MCF 10A (cell line): ENCODE measurements at regions not wholly inside any gene's neighbourhood (a gene's known extent, or its start where the extent isn't known, plus 50 kb on each side); places are given as distances from the start of the nearest gene placed in this dataset.

Experiments
- BruUV-seq: library from RNA; stranded (reverse); fragments of 400-500 nt; replicated peaks from 2 replicates; lab custom pipeline; 2021; lab: Mats Ljungman, UMichigan
- CTCF ChIA-PET: fragments of 300-600 bp; sonication (Branson Sonifier 250); formaldehyde crosslinking; extraction: SDS; loops from one replicate; lab custom pipeline; 2021; ENCODE audit warnings: antibody characterized with exemption, inconsistent platforms; lab: Yijun Ruan, JAX
- POLR2A ChIA-PET: fragments of 300-600, 350-650 bp; sonication (Branson Sonifier 250); formaldehyde crosslinking; extraction: SDS; loops from one replicate; lab custom pipeline; 2020; ENCODE audit warnings: antibody characterized with exemption, inconsistent platforms; lab: Yijun Ruan, JAX
- DNase-seq: peaks from one replicate; pipeline ENCODE4 v3.0.0-alpha.2; 2018; ENCODE audit not compliant: unreplicated experiment
- H3K27ac Mint-ChIP-seq: one replicate; pipeline ENCODE4 v1.8.0; 2022; ENCODE audit warnings: mild to moderate bottlenecking, low read depth, mixed read lengths; ENCODE audit not compliant: unreplicated experiment
- H3K27me3 Mint-ChIP-seq: one replicate; pipeline ENCODE4 v1.8.0; 2022; ENCODE audit warnings: mixed read lengths; ENCODE audit not compliant: insufficient read depth, unreplicated experiment
- H3K36me3 Mint-ChIP-seq: one replicate; pipeline ENCODE4 v1.8.0; 2022; ENCODE audit warnings: mild to moderate bottlenecking, moderate library complexity, mixed read lengths; ENCODE audit not compliant: insufficient read depth, unreplicated experiment
- H3K4me1 Mint-ChIP-seq: one replicate; pipeline ENCODE4 v1.8.0; 2022; ENCODE audit warnings: mixed read lengths; ENCODE audit not compliant: insufficient read depth, unreplicated experiment
- H3K4me3 Mint-ChIP-seq: one replicate; pipeline ENCODE4 v1.8.0; 2022; ENCODE audit warnings: mild to moderate bottlenecking, moderate library complexity, mixed read lengths; ENCODE audit not compliant: unreplicated experiment
- H3K9me3 Mint-ChIP-seq: one replicate; pipeline ENCODE4 v1.8.0; 2022; ENCODE audit warnings: mixed read lengths; ENCODE audit not compliant: unreplicated experiment
- intact Hi-C: fragments of 100-400 bp; cut with micrococcal nuclease; formaldehyde crosslinking; loops from 2 replicates; pipeline ENCODE4 v1.14.1; 2022
- TF ChIP-seq, protein P1 (sequence below): fragments of 200-600 bp; IDR thresholded peaks from one replicate; pipeline ENCODE4 v1.8.0; 2022; ENCODE audit warnings: antibody characterized with exemption, mild to moderate bottlenecking; ENCODE audit not compliant: unreplicated experiment

DNA sequence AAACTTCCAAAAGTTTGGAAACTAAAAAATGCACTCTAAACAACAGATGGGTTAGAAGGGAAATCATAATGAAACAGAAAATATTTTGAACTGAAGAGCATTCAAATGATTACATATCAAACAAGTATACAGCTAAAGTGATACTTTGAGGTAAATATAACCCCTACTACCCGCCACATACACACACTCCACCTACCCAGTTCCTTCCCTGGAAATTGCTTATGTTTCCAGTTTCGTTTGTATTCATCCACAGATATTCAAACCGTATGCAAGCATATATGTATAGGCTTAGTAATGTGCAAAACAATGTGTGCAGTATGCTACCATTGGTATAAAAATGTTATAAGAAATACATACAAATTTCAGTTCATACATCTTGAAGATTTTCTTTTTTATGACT lies 95.5 kb downstream of the SMIM20 start:
- intact Hi-C loops: no loop called here
- no peaks in the 10 kb centered on the region for H3K36me3 Mint-ChIP-seq
- peaks cover 40% of the 10 kb centered on the region for H3K27me3 Mint-ChIP-seq
- no peak for DNase-seq
- ChIA-PET CTCF (interaction anchor here (0.7 to 2.0 kb wide), 2 partner anchors 21 to 321 kb away, joined by 6 to 15 read pairs; no protein-coding TSS in a partner anchor), POLR2A (interaction anchor here (0.7 to 1.2 kb wide), 2 partner anchors 13 to 311 kb away, joined by 3 read pairs; no protein-coding TSS in a partner anchor)
- no peaks in the 10 kb centered on the region for H3K4me1 Mint-ChIP-seq
- no peaks in the 10 kb centered on the region for H3K9me3 Mint-ChIP-seq
- no peak overlapping the region for H3K27ac Mint-ChIP-seq
- TF ChIP-seq, protein P1, sequence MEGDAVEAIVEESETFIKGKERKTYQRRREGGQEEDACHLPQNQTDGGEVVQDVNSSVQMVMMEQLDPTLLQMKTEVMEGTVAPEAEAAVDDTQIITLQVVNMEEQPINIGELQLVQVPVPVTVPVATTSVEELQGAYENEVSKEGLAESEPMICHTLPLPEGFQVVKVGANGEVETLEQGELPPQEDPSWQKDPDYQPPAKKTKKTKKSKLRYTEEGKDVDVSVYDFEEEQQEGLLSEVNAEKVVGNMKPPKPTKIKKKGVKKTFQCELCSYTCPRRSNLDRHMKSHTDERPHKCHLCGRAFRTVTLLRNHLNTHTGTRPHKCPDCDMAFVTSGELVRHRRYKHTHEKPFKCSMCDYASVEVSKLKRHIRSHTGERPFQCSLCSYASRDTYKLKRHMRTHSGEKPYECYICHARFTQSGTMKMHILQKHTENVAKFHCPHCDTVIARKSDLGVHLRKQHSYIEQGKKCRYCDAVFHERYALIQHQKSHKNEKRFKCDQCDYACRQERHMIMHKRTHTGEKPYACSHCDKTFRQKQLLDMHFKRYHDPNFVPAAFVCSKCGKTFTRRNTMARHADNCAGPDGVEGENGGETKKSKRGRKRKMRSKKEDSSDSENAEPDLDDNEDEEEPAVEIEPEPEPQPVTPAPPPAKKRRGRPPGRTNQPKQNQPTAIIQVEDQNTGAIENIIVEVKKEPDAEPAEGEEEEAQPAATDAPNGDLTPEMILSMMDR: no peak
- no peak overlapping the region for H3K4me3 Mint-ChIP-seq
- no TSS peak for BruUV-seq

DNA sequence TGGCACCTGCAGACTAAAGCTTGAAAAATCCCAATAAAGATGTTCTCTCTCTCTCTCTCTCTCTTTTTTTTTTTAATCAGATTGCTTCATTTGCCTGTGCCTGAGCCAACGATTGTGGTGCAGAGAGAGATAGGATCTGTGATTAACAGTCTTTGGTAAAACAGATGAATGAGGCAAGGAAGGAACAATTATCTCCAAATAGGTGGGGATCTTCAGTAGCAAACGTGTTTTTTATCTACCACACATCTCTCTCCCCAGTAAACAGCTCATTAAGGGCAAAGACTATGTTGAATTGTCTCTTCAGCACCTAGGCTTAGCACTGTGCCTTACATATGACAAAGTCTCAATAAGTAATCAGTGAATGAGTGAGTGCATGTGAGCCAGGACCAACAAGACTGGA lies 96.3 kb downstream of the SMIM20 start:
- POLR2A ChIA-PET: interaction anchor here (0.6 to 1.2 kb wide), 2 partner anchors 12 to 429 kb away, joined by 3 read pairs; no protein-coding TSS in a partner anchor
- no peak overlapping the region for H3K27ac Mint-ChIP-seq
- CTCF ChIA-PET: interaction anchor here (0.7 to 2.0 kb wide), 2 partner anchors 22 to 320 kb away, joined by 6 to 15 read pairs; no protein-coding TSS in a partner anchor

DNA sequence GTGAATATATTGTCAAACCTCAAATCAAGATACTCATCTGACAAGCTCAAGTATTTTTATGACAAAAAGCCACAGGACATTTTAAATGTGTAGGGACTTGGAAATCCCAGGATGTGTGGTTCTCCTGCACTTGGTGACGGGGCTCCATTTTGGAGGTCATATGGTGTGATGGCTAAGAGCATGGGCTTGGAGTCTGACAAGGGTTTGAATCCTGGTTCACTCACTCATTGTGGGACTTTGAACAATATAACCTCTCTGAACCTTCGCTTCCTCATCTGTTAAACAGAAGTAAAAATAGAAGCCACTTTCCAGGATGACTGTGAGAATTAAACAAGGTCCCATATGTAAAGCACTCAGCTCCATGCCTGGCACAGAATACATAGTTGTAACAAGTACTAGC lies 99.6 kb downstream of the SMIM20 start:
- TF ChIP-seq, protein P1: no peak
- POLR2A ChIA-PET: interaction anchor here (0.7 kb wide), 1 partner anchor 995 kb away, joined by 3 read pairs; no protein-coding TSS in a partner anchor
- CTCF ChIA-PET: interaction anchor here (0.6 to 1.1 kb wide), 4 partner anchors 9 to 744 kb away, joined by 3 to 4 read pairs (median 3); no protein-coding TSS in a partner anchor

More for the DNA sequence above, 96.3 kb downstream of the SMIM20 start:
- Mint-ChIP-seq H3K4me3 (no peak overlapping the region), H3K4me1 (no peaks in the 10 kb centered on the region), H3K27me3 (peaks cover 36% of the 10 kb centered on the region), H3K9me3 (no peaks in the 10 kb centered on the region), H3K36me3 (no peaks in the 10 kb centered on the region)
- BruUV-seq: no TSS peak
- no peak for DNase-seq
- intact Hi-C loops: no loop called here
- TF ChIP-seq, protein P1: no peak

DNA sequence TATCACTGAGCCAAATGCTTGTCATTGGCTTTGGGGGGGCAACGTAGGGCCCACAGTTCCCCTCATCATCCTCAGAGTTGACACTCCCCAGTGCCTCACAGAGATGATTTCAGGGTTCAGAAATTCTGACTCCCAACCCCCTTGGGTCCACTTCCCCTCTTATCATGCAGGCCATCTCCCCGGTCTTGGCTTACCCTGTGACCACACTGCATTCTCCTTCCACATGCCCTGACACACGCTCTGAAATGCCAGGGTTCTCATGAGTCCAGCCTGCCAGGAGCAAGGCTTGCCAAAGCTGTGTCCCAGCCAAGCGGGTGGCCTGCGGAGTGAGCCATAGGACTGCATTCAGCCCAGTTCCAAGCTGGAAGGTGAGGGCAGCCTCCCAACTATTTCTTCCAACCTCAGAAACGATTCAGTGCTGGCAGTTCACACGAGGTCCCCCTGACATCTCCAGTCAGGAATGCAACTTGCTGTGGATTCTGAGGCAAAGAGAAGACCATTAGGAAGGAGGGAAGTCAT lies 101.2 kb downstream of the SMIM20 start:
- no peak for DNase-seq
- H3K27ac Mint-ChIP-seq: no peak overlapping the region
- peaks cover 36% of the 10 kb centered on the region for H3K27me3 Mint-ChIP-seq
- peaks cover 7% of the 10 kb centered on the region for H3K4me1 Mint-ChIP-seq
- H3K36me3 Mint-ChIP-seq: no peaks in the 10 kb centered on the region
- TF ChIP-seq, protein P1: no peak
- CTCF ChIA-PET: no interaction called here
- H3K4me3 Mint-ChIP-seq: no peak overlapping the region
- no TSS peak for BruUV-seq
- intact Hi-C loops: no loop called here
- H3K9me3 Mint-ChIP-seq: no peaks in the 10 kb centered on the region
- POLR2A ChIA-PET: interaction anchor here (0.8 to 1.5 kb wide), 2 partner anchors 9 to 15 kb away, joined by 3 read pairs; no protein-coding TSS in a partner anchor

More for the DNA sequence above, 99.6 kb downstream of the SMIM20 start:
- H3K4me3 Mint-ChIP-seq: no peak overlapping the region
- no peaks in the 10 kb centered on the region for H3K9me3 Mint-ChIP-seq
- H3K36me3 Mint-ChIP-seq: no peaks in the 10 kb centered on the region
- H3K27me3 Mint-ChIP-seq: peaks cover 36% of the 10 kb centered on the region
- no peak overlapping the region for H3K27ac Mint-ChIP-seq
- intact Hi-C loops: no loop called here
- no peak for DNase-seq
- no TSS peak for BruUV-seq
- no peaks in the 10 kb centered on the region for H3K4me1 Mint-ChIP-seq
